HCT116 (cell line): ENCODE measurements at regions not wholly inside any gene's neighbourhood (a gene's known extent, or its start where the extent isn't known, plus 50 kb on each side); places are given as distances from the start of the nearest gene placed in this dataset.
"Not testable (repeated sequence)": the region's sequence is repeated elsewhere in the genome, so short reads cannot be mapped to it uniquely, and the experiment has no call there.

Source experiments
- ATAC-seq: fragments of 200-7000 bp; cut with Tn5 transposase; 2 replicates; pipeline ENCODE4 v1.9.1; 2020; ENCODE audit warnings: mild to moderate bottlenecking, moderate library complexity
- BruUV-seq: library from RNA; stranded (reverse); fragments of 400-500 nt; replicated peaks from 2 replicates; lab custom pipeline; 2021; lab: Mats Ljungman, UMichigan
- CTCF ChIA-PET: fragments of 300-600 bp; sonication (Branson Sonifier 250); formaldehyde crosslinking; loops from one replicate; lab custom pipeline; 2021; ENCODE audit warnings: antibody characterized with exemption; lab: Charles Lee
- POLR2A ChIA-PET: fragments of 300-600, 350-600 bp; sonication (Branson Sonifier 250); formaldehyde crosslinking; loops from one replicate; lab custom pipeline; 2021; ENCODE audit warnings: antibody characterized with exemption; lab: Charles Lee
- RAD21 ChIA-PET, 2 experiments: fragments of 300-600 bp; sonication (Branson Sonifier 250); formaldehyde crosslinking; loops; one replicate each; lab custom pipeline; 2023; ENCODE audit warnings: low total read pairs in 2 of 2; ENCODE audit not compliant: uncharacterized antibody in 2 of 2, unreplicated experiment in 2 of 2, low non-redundant PET in 1 of 2; lab: Charles Lee
- DNase-seq: peaks from one replicate; pipeline ENCODE4 v3.0.0-alpha.2; 2010; ENCODE audit warnings: low read depth, low spot score
- H2AFZ ChIP-seq: fragments of 200-600 bp; shearing (Covaris generic), sonication (generic); 2 replicates; pipeline ENCODE4 v1.6.1; 2017; ENCODE audit warnings: low read depth, mixed run types, mixed read lengths, antibody characterized with exemption, low read length; ENCODE audit not compliant: poor library complexity, severe bottlenecking
- H3K27ac ChIP-seq: 2 replicates; pipeline ENCODE4 v1.5.1; 2012; ENCODE audit warnings: low read depth, low read length
- H3K27me3 ChIP-seq: fragments of 200-600 bp; sonication (generic); 2 replicates; pipeline ENCODE4 v1.6.1; 2016; ENCODE audit warnings: mixed run types, low read length, mixed read lengths; ENCODE audit not compliant: insufficient read depth
- H3K36me3 ChIP-seq, 2 experiments: fragments of 200-500 bp in 1 of 2; fragments of 200-600 bp in 1 of 2; sonication (Bioruptor generic) in 1 of 2; sonication (generic) in 1 of 2; 2 replicates each; pipeline versions ENCODE4 v1.5.1 to v1.6.1; 2014 to 2016; ENCODE audit warnings: low read length in 2 of 2, inconsistent platforms in 1 of 2, mixed read lengths in 1 of 2, mixed run types in 1 of 2; ENCODE audit not compliant: insufficient read depth in 2 of 2, control insufficient read depth in 1 of 2
- H3K4me1 ChIP-seq, 2 experiments: fragments of 200-600 bp in 1 of 2; sonication (generic) in 1 of 2; 2 replicates each; pipeline versions ENCODE4 v1.5.1 to v1.6.1; 2012 to 2017; ENCODE audit warnings: low read length in 2 of 2, inconsistent platforms in 1 of 2, mild to moderate bottlenecking in 1 of 2, mixed read lengths in 1 of 2, mixed run types in 1 of 2, moderate library complexity in 1 of 2; ENCODE audit not compliant: insufficient read depth in 2 of 2, control insufficient read depth in 1 of 2
- H3K4me2 ChIP-seq: fragments of 200-600 bp; sonication (generic); 2 replicates; pipeline ENCODE4 v1.6.1; 2017; ENCODE audit warnings: mixed run types, low read length, mixed read lengths
- H3K4me3 ChIP-seq, 2 experiments: fragments of 200-600 bp in 1 of 2; sonication (generic) in 1 of 2; replicated peaks in 1 of 2; 2 replicates each; pipeline ENCODE4 v1.5.1; 2011 to 2016; ENCODE audit warnings: low read length in 2 of 2, control low read depth in 1 of 2, low read depth in 1 of 2, mild to moderate bottlenecking in 1 of 2, mixed read lengths in 1 of 2, mixed run types in 1 of 2
- H3K79me2 ChIP-seq: fragments of 200-600 bp; sonication (generic); 2 replicates; pipeline ENCODE4 v1.6.1; 2017; ENCODE audit warnings: mild to moderate bottlenecking, mixed run types, low read length, moderate library complexity, mixed read lengths; ENCODE audit not compliant: insufficient read depth
- H3K9ac ChIP-seq: fragments of 200-600 bp; sonication (generic); 2 replicates; pipeline ENCODE4 v1.6.1; 2016; ENCODE audit warnings: low read length, mixed read lengths
- H3K9me2 ChIP-seq: fragments of 200-600 bp; sonication (generic), shearing (Covaris generic); 2 replicates; pipeline ENCODE4 v1.6.1; 2017; ENCODE audit warnings: mixed run types, mild to moderate bottlenecking, moderate library complexity; ENCODE audit not compliant: insufficient read depth
- H3K9me3 ChIP-seq, 2 experiments: fragments of 200-500 bp in 1 of 2; fragments of 200-600 bp in 1 of 2; sonication (Bioruptor generic) in 1 of 2; sonication (generic) in 1 of 2; 2 replicates each; pipeline ENCODE4 v1.6.1; 2014 to 2017; ENCODE audit warnings: low read length in 2 of 2, mixed read lengths in 2 of 2, inconsistent platforms in 1 of 2, low read depth in 1 of 2, mild to moderate bottlenecking in 1 of 2, mixed run types in 1 of 2, moderate library complexity in 1 of 2; ENCODE audit not compliant: control insufficient read depth in 1 of 2, insufficient read depth in 1 of 2
- H4K20me1 ChIP-seq: fragments of 200-600 bp; sonication (generic), shearing (Covaris generic); 2 replicates; pipeline ENCODE4 v1.6.1; 2017; ENCODE audit warnings: mixed run types, mild to moderate bottlenecking, moderate library complexity; ENCODE audit not compliant: insufficient read depth
- CBX3 ChIP-seq: IDR thresholded peaks from 2 replicates; pipeline ENCODE4 v1.6.1; 2012; ENCODE audit warnings: low read depth
- CTCF ChIP-seq, 3 experiments: fragments of 200-600 bp in 1 of 3; sonication (generic) in 1 of 3; IDR thresholded peaks in 2 of 3; conservative IDR thresholded peaks in 1 of 3; 2 replicates each; pipeline ENCODE4 v1.5.1; 2012 to 2017; ENCODE audit warnings: low read depth in 2 of 3, low read length in 2 of 3, antibody characterized with exemption in 1 of 3, borderline replicate concordance in 1 of 3, control low read depth in 1 of 3, mild to moderate bottlenecking in 1 of 3, mixed read lengths in 1 of 3, mixed run types in 1 of 3, moderate library complexity in 1 of 3; ENCODE audit not compliant: insufficient read depth in 1 of 3
- EGR1 ChIP-seq: IDR thresholded peaks from 2 replicates; pipeline ENCODE4 v1.6.1; 2012; ENCODE audit warnings: low read depth
- ELF1 ChIP-seq: IDR thresholded peaks from 2 replicates; pipeline ENCODE4 v1.6.1; 2012; ENCODE audit warnings: low read depth, borderline replicate concordance
- EZH2phosphoT487 ChIP-seq: fragments of 200-600 bp; IDR thresholded peaks from 2 replicates; pipeline ENCODE4 v1.6.1; 2018; ENCODE audit warnings: antibody characterized with exemption, borderline replicate concordance
- FOSL1 ChIP-seq: IDR thresholded peaks from 2 replicates; pipeline ENCODE4 v1.6.1; 2012; ENCODE audit warnings: low read depth
- POLR2AphosphoS5 ChIP-seq: IDR thresholded peaks from 2 replicates; pipeline ENCODE4 v1.6.1; 2011; ENCODE audit warnings: mild to moderate bottlenecking, low read depth, low read length, moderate library complexity
- SP1 ChIP-seq: IDR thresholded peaks from 2 replicates; pipeline ENCODE4 v1.6.1; 2012; ENCODE audit warnings: low read depth
- TCF7L2 ChIP-seq: IDR thresholded peaks from 2 replicates; pipeline ENCODE4 v1.7.0; 2011; ENCODE audit warnings: borderline replicate concordance, inconsistent platforms; ENCODE audit not compliant: insufficient read depth, insufficient read length; ENCODE audit errors: extremely low read depth
- YY1 ChIP-seq: IDR thresholded peaks from 2 replicates; pipeline ENCODE4 v1.6.1; 2011; ENCODE audit warnings: low read length, low read depth, moderate library complexity, mild to moderate bottlenecking; ENCODE audit not compliant: insufficient replicate concordance; ENCODE audit errors: extremely low read depth
- ZFX ChIP-seq: fragments of 450-650 bp; IDR thresholded peaks from 2 replicates; pipeline ENCODE4 v1.6.1; 2017
- ZNF274 ChIP-seq: fragments of 200-500 bp; sonication (Bioruptor generic); IDR thresholded peaks from 2 replicates; pipeline ENCODE4 v1.6.1; 2014; ENCODE audit warnings: mild to moderate bottlenecking, low read depth, low read length, inconsistent platforms
- intact Hi-C: fragments of 100-400 bp; cut with micrococcal nuclease; formaldehyde crosslinking; loops from 2 replicates; pipeline ENCODE4 v1.10.0; 2022
- TF ChIP-seq, protein P1 (sequence below): IDR thresholded peaks from 2 replicates; pipeline ENCODE4 v1.6.1; 2011; ENCODE audit warnings: mild to moderate bottlenecking, low read length, moderate library complexity; ENCODE audit not compliant: insufficient replicate concordance; ENCODE audit errors: extremely low read depth
- TF ChIP-seq, protein P2 (sequence below): IDR thresholded peaks from 2 replicates; pipeline ENCODE4 v1.6.1; 2012

DNA sequence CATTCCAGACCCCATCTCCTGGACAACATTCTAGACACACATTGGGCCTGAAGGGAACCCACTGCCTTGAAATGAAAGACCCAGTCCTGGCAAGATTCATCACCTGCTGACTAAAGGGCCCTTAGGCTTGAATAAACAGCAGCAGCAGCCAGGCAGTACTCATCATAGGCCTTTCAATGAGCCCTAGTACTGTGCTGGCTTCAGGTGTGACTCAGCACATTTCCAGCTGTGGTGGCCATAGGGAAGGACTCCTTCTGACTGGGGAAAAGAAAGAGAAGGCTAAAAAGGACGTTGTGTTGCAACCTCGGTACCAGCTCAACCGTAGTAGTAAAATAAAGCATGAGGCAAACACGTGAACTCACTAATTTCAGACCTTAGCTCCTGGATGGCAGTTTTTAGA lies 344.0 kb downstream of the ACTRT1 start (continued):
- TF ChIP-seq, protein P1, sequence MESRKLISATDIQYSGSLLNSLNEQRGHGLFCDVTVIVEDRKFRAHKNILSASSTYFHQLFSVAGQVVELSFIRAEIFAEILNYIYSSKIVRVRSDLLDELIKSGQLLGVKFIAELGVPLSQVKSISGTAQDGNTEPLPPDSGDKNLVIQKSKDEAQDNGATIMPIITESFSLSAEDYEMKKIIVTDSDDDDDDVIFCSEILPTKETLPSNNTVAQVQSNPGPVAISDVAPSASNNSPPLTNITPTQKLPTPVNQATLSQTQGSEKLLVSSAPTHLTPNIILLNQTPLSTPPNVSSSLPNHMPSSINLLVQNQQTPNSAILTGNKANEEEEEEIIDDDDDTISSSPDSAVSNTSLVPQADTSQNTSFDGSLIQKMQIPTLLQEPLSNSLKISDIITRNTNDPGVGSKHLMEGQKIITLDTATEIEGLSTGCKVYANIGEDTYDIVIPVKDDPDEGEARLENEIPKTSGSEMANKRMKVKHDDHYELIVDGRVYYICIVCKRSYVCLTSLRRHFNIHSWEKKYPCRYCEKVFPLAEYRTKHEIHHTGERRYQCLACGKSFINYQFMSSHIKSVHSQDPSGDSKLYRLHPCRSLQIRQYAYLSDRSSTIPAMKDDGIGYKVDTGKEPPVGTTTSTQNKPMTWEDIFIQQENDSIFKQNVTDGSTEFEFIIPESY, result no peak
- TF ChIP-seq TCF7L2, result no peak

DNA sequence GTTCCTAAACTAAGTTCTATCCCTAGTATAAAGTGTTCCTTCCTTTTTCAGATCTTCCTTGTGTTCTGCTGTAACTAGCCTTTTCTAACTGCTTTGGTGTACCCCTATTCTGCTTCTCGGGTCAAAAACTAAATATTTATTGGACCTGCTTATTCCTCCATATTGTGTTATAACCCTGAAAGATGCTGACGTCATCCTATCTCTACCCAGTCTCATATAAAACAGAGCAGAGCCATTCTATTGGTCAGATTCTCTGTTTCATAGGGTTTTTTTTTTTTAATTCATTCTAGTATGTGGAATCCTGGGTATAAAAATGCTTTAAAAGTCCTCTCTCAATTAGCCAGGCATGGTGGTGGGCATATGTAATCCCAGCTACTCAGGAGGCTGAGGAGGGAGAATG lies 349.7 kb downstream of the ACTRT1 start:
- TF ChIP-seq ZFX (no peak), ZNF274 (no peak), ELF1 (no peak), TCF7L2 (no peak), FOSL1 (no peak), SP1 (no peak), EZH2phosphoT487 (no peak), CTCF (IDR thresholded peaks at IDR 0.05 in 2 of 3, conservative IDR thresholded peaks at IDR 0.05 in 1 of 3; ENCODE audit: borderline replicate concordance in 1 of 3, insufficient read depth in 1 of 3, low read depth in 2 of 3, low read length in 2 of 3) (no peak), CBX3 (no peak), EGR1 (no peak), POLR2AphosphoS5 (no peak), YY1 (no peak)
- TF ChIP-seq, protein P2, sequence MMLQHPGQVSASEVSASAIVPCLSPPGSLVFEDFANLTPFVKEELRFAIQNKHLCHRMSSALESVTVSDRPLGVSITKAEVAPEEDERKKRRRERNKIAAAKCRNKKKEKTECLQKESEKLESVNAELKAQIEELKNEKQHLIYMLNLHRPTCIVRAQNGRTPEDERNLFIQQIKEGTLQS, result no peak
- TF ChIP-seq, protein P1, result no peak
- H3K36me3 ChIP-seq, result no peaks in the 10 kb centered on the region
- ChIA-PET RAD21 (no interaction called here), CTCF (no interaction called here), POLR2A (no interaction called here)
- H3K27me3 ChIP-seq, result no peaks in the 10 kb centered on the region
- H4K20me1 ChIP-seq, result no peaks in the 10 kb centered on the region
- no TSS peak for BruUV-seq
- intact Hi-C loops, result no loop called here
- H3K4me2 ChIP-seq, result no peak overlapping the region
- no peaks in the 10 kb centered on the region for H3K9me3 ChIP-seq
- H3K79me2 ChIP-seq, result no peaks in the 10 kb centered on the region
- no peak overlapping the region for H2AFZ ChIP-seq
- no peak for DNase-seq
- H3K4me1 ChIP-seq, result no peaks in the 10 kb centered on the region
- no peak overlapping the region for H3K4me3 ChIP-seq
- H3K27ac ChIP-seq, result no peak overlapping the region
- no peak for ATAC-seq
- H3K9me2 ChIP-seq, result no peaks in the 10 kb centered on the region
- no peak overlapping the region for H3K9ac ChIP-seq

DNA sequence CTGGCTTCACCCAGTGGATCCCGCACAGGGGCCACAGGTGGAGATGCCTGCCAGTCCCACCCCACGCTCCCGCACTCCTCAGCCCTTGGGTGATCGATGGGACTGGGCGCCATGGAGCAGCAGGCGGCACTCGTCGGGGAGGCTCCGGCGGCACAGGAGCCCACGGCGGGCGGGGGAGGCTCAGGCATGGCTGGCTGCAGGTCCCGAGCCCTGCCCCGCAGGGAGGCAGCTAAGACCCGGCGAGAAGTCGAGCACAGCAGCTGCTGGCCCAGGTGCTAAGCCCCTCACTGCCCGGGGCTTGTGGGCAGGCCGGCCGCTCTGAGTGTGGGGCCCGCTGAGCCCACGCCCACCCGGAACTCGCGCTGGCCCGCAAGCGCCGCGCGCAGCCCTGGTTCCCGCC lies 389.3 kb downstream of the ACTRT1 start:
- POLR2A ChIA-PET, RAD21 ChIA-PET, H3K36me3 ChIP-seq, CTCF ChIA-PET, H3K4me3 ChIP-seq, H3K27me3 ChIP-seq, H3K9me2 ChIP-seq, intact Hi-C loops, BruUV-seq, ATAC-seq, H3K4me2 ChIP-seq, H3K27ac ChIP-seq, H2AFZ ChIP-seq, H3K4me1 ChIP-seq, H3K9me3 ChIP-seq, H3K9ac ChIP-seq, DNase-seq, H3K79me2 ChIP-seq, H4K20me1 ChIP-seq: not testable (repeated sequence)
